K562 (cell line): ENCODE measurements at regions not wholly inside any gene's neighbourhood (a gene's known extent, or its start where the extent isn't known, plus 50 kb on each side); places are given as distances from the start of the nearest gene placed in this dataset.

Experiments
- ATAC-seq: fragments of 200-7000 bp; cut with Tn5 transposase; 3 replicates; pipeline ENCODE4 v1.9.1; 2020; ENCODE audit warnings: moderate library complexity
- BruUV-seq: library from RNA; stranded (reverse); fragments of 400-500 nt; replicated peaks from 2 replicates; lab custom pipeline; 2021; lab: Mats Ljungman, UMichigan
- CTCF ChIA-PET: fragments of 300-600 bp; formaldehyde crosslinking; extraction: SDS; loops from one replicate; lab custom pipeline; 2021; ENCODE audit warnings: low intra/inter-chr PET ratio; lab: Yijun Ruan, JAX
- POLR2A ChIA-PET: fragments of 300-600, 350-650 bp; sonication (Branson Sonifier 250); formaldehyde crosslinking; extraction: SDS; loops from one replicate; lab custom pipeline; 2021; ENCODE audit warnings: antibody characterized with exemption, inconsistent platforms; lab: Yijun Ruan, JAX
- DNase-seq, 4 experiments: peaks; one replicate each; pipeline versions ENCODE4 v3.0.0 to v3.0.0-alpha.2; 2011 to 2018; ENCODE audit warnings: low spot score in 3 of 4, mixed read lengths in 3 of 4; ENCODE audit errors: extremely low read depth in 1 of 4
- FAIRE-seq: peaks from 2 replicates; lab custom pipeline; 2011; peaks lifted over from hg19 to GRCh38; lab: Jason Lieb, UNC
- H2AFZ ChIP-seq: 2 replicates; pipeline ENCODE4 v1.6.0; 2011; ENCODE audit warnings: low read depth, low read length, control low read depth, inconsistent platforms
- H3K27ac ChIP-seq: fragments of 200-600 bp; 3 replicates; pipeline ENCODE4 v1.8.0; 2011; ENCODE audit warnings: low read depth, mild to moderate bottlenecking, control low read depth, inconsistent platforms, low read length, moderate library complexity, mixed read lengths; ENCODE audit errors: extremely low read depth
- H3K27me3 ChIP-seq, 2 experiments: fragments of 300-600 bp in 1 of 2; 2 replicates in 1 of 2; 3 replicates in 1 of 2; pipeline versions ENCODE4 v1.6.0 to v1.8.0; 2011; ENCODE audit warnings: inconsistent platforms in 2 of 2, low read length in 2 of 2, mild to moderate bottlenecking in 1 of 2, mixed read lengths in 1 of 2, moderate library complexity in 1 of 2; ENCODE audit not compliant: control insufficient read depth in 2 of 2, insufficient read depth in 2 of 2
- H3K36me3 ChIP-seq: fragments of 300-600 bp; 3 replicates; pipeline ENCODE4 v1.8.0; 2011; ENCODE audit warnings: mild to moderate bottlenecking, low read length, inconsistent platforms; ENCODE audit not compliant: control insufficient read depth, insufficient read depth
- H3K4me1 ChIP-seq, 2 experiments: fragments of 200-600 bp in 1 of 2; replicated peaks in 1 of 2; 2 replicates in 1 of 2; 3 replicates in 1 of 2; pipeline versions ENCODE4 v1.5.1 to v1.8.0; 2011; ENCODE audit warnings: inconsistent platforms in 2 of 2, low read length in 2 of 2, mild to moderate bottlenecking in 1 of 2, mixed read lengths in 1 of 2, moderate library complexity in 1 of 2; ENCODE audit not compliant: control insufficient read depth in 2 of 2, insufficient read depth in 2 of 2
- H3K4me2 ChIP-seq: 2 replicates; pipeline ENCODE4 v1.6.1; 2011; ENCODE audit warnings: low read length, control low read depth, inconsistent platforms, mixed read lengths; ENCODE audit not compliant: insufficient read depth
- H3K4me3 ChIP-seq: fragments of 200-600 bp; sonication (generic), shearing (Covaris generic); 2 replicates; pipeline ENCODE4 v1.5.1; 2016; ENCODE audit warnings: control low read depth, inconsistent platforms
- H3K79me2 ChIP-seq: fragments of 200-600 bp; 3 replicates; pipeline ENCODE4 v1.8.0; 2011; ENCODE audit warnings: low read length, inconsistent platforms; ENCODE audit not compliant: control insufficient read depth, insufficient read depth
- H3K9ac ChIP-seq, 2 experiments: 2 replicates each; pipeline versions ENCODE4 v1.6.0 to v1.6.1; 2011; ENCODE audit warnings: low read depth in 2 of 2, low read length in 2 of 2, control low read depth in 1 of 2, inconsistent platforms in 1 of 2, mild to moderate bottlenecking in 1 of 2, mixed read lengths in 1 of 2; ENCODE audit not compliant: insufficient read depth in 1 of 2
- H3K9me1 ChIP-seq: one replicate; pipeline ENCODE4 v1.6.0; 2011; ENCODE audit warnings: inconsistent platforms, mild to moderate bottlenecking, low read length, moderate library complexity; ENCODE audit not compliant: control insufficient read depth, insufficient read depth
- H3K9me3 ChIP-seq: replicated peaks from 2 replicates; pipeline ENCODE4 v1.5.1; 2011; ENCODE audit warnings: low read depth, low read length, inconsistent platforms; ENCODE audit not compliant: control insufficient read depth, insufficient read depth
- H4K20me1 ChIP-seq: replicated peaks from 2 replicates; pipeline ENCODE4 v1.6.1; 2011; ENCODE audit warnings: low read length, inconsistent platforms, mixed read lengths; ENCODE audit not compliant: control insufficient read depth, insufficient read depth
- ASH1L ChIP-seq: fragments of 450-650 bp; IDR thresholded peaks from 2 replicates; pipeline ENCODE4 v1.6.1; 2018; ENCODE audit warnings: borderline replicate concordance, mild to moderate bottlenecking, low read depth; ENCODE audit not compliant: partially characterized antibody
- CEBPB ChIP-seq: fragments of 450-650 bp; IDR thresholded peaks from 2 replicates; pipeline ENCODE4 v1.6.1; 2016; ENCODE audit warnings: missing genetic modification characterization, missing compliant biosample characterization
- CEBPG ChIP-seq, 3 experiments: fragments of 200-800 bp in 1 of 3; sonication (Bioruptor generic) in 1 of 3; sonication (generic) in 1 of 3; formaldehyde crosslinking in 1 of 3; IDR thresholded peaks in 2 of 3; conservative IDR thresholded peaks in 1 of 3; 2 replicates each; pipeline versions ENCODE4 v1.6.1 to v1.8.0; 2016 to 2022; ENCODE audit warnings: missing compliant biosample characterization in 2 of 3, missing genetic modification characterization in 2 of 3, mild to moderate bottlenecking in 1 of 3, missing genetic modification reagents in 1 of 3
- ESRRA ChIP-seq: fragments of 450-650 bp; IDR thresholded peaks from 2 replicates; pipeline ENCODE4 v1.6.1; 2014; ENCODE audit warnings: low read depth, mild to moderate bottlenecking, moderate library complexity, borderline replicate concordance
- KDM1A ChIP-seq, 2 experiments: fragments of 450-650 bp; IDR thresholded peaks; 2 replicates each; pipeline ENCODE4 v1.6.1; 2016; ENCODE audit warnings: mild to moderate bottlenecking in 2 of 2
- THRAP3 ChIP-seq: fragments of 450-650 bp; IDR thresholded peaks from 2 replicates; pipeline ENCODE4 v1.6.1; 2016; ENCODE audit warnings: mild to moderate bottlenecking, inconsistent platforms, borderline replicate concordance
- ZC3H11A ChIP-seq: IDR thresholded peaks from 2 replicates; pipeline ENCODE4 v1.6.1; 2012; ENCODE audit warnings: low read depth, low read length, improper control_type of control experiment
- ZEB2 ChIP-seq: fragments of 450-650 bp; IDR thresholded peaks from 2 replicates; pipeline ENCODE4 v1.6.1; 2016
- ZNF79 ChIP-seq: fragments of 250-450 bp; sonication (Bioruptor Pico); IDR thresholded peaks from 2 replicates; pipeline ENCODE4 v1.4.0; 2020; ENCODE audit warnings: low read depth, mild to moderate bottlenecking, moderate library complexity
- WGBS: fragments of 100-300 bp; shearing (Covaris generic); methylation state at CpG from one replicate; pipeline ENCODE4 v1.1.6; 2016; ENCODE audit warnings: low coverage, mixed read lengths; ENCODE audit not compliant: insufficient coverage; ENCODE audit errors: missing lambda C conversion rate; 5-methylcytosine and 5-hydroxymethylcytosine counted together
- in situ Hi-C: fragments of 300-500 bp; cut with MboI; formaldehyde crosslinking; loops from 4 replicates; pipeline ENCODE4 v1.15.0; 2018; ENCODE audit warnings: inconsistent platforms, mixed read lengths
- intact Hi-C: fragments of 100-400 bp; cut with micrococcal nuclease; formaldehyde crosslinking; loops from 2 replicates; pipeline ENCODE4 v1.14.2; 2022
- TF ChIP-seq, protein P1 (sequence below): fragments of 250-450 bp; sonication (Bioruptor Pico); IDR thresholded peaks from 2 replicates; pipeline ENCODE4 v1.5.0; 2021; ENCODE audit warnings: mild to moderate bottlenecking, moderate library complexity

DNA sequence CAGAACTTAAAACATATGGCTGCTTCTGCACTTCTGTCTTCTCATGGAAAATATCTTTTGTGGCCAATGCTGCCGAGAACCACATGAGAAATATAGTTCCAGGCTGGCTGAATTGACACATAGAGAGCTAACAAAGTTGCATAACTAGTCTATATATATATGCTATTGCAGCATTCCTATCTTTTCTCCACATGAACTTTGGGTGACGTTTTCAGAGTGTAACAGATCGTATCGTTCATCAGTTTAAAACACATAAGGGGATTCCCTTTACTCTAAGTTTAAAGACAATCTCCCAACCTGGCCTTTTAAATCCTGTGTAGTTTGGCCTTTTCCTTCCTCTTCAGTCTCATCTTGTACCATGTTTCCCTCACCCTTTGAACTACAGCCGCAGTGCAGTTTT, 394.2 kb upstream of the CBLB start:
- Histone ChIP-seq H3K4me2 (no peak overlapping the region), H2AFZ (peak overlapping the region; percentile 51; the same call in 1 of the 2 replicates), H4K20me1 (no peaks in the 10 kb centered on the region), H3K9ac (no peak overlapping the region), H3K79me2 (no peaks in the 10 kb centered on the region), H3K36me3 (no peaks in the 10 kb centered on the region), H3K9me1 (no peaks in the 10 kb centered on the region), H3K27ac (no peak overlapping the region), H3K4me3 (no peak overlapping the region), H3K9me3 (no peaks in the 10 kb centered on the region), H3K27me3 (no peaks in the 10 kb centered on the region), H3K4me1 (no peaks in the 10 kb centered on the region)
- WGBS, result 15% methylated on average over 5 of the region's 5 CpGs
- FAIRE-seq (no peak), DNase-seq (no peak), ATAC-seq (no peak)
- CTCF ChIA-PET, result no interaction called here
- in situ Hi-C loops (no loop called here), intact Hi-C loops (no loop called here)
- TF ChIP-seq ZC3H11A, result no peak
- 0 out of 2 replicates have a peak, but pooled peaks have one; percentile 18 for TF ChIP-seq CEBPB
- no peak for TF ChIP-seq CEBPG (CRISPR knock-in tag; IDR thresholded peaks at IDR 0.05)
- TF ChIP-seq CEBPG (tag; conservative IDR thresholded peaks at IDR 0.05 in 1 of 2, IDR thresholded peaks at IDR 0.05 in 1 of 2), result 0 out of 4 replicates have a peak, but pooled peaks have one; percentile 10 to 23
- POLR2A ChIA-PET, result no interaction called here
- BruUV-seq, result no TSS peak

DNA sequence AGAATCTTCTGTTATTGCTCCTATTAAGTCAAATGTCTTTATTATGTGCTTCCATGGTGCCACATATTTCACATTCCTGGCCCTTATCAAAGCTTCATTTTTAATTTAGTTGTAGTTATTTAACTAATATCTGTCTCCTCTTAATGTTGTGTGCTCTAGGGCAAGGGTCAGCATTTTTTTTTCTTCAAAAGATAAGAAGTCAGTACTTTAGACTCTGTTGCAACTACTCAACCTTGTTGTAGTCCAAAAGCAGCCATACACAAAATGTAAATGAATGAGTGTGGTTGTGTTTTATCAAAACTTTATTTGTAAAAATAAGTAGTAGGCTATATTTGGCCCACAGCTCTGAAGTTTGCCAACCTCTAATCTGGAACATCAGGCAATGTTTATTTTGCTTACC, 394.7 kb upstream of the CBLB start:
- ChIA-PET POLR2A (no interaction called here), CTCF (no interaction called here)
- H3K9me3 ChIP-seq, result no peaks in the 10 kb centered on the region
- in situ Hi-C loops (no loop called here), intact Hi-C loops (no loop called here)
- H3K36me3 ChIP-seq, result no peaks in the 10 kb centered on the region
- FAIRE-seq, result no peak
- H3K4me3 ChIP-seq, result no peak overlapping the region
- no peak for DNase-seq
- peak overlapping the region; percentile 51; the same call in 1 of the 2 replicates for H2AFZ ChIP-seq
- ATAC-seq, result no peak
- H3K9me1 ChIP-seq, result no peaks in the 10 kb centered on the region
- no peaks in the 10 kb centered on the region for H3K27me3 ChIP-seq
- H4K20me1 ChIP-seq, result no peaks in the 10 kb centered on the region
- no peak overlapping the region for H3K4me2 ChIP-seq
- no TSS peak for BruUV-seq
- no peaks in the 10 kb centered on the region for H3K4me1 ChIP-seq
- H3K79me2 ChIP-seq, result no peaks in the 10 kb centered on the region
- no peak overlapping the region for H3K27ac ChIP-seq
- no peak overlapping the region for H3K9ac ChIP-seq
- TF ChIP-seq, protein P1, sequence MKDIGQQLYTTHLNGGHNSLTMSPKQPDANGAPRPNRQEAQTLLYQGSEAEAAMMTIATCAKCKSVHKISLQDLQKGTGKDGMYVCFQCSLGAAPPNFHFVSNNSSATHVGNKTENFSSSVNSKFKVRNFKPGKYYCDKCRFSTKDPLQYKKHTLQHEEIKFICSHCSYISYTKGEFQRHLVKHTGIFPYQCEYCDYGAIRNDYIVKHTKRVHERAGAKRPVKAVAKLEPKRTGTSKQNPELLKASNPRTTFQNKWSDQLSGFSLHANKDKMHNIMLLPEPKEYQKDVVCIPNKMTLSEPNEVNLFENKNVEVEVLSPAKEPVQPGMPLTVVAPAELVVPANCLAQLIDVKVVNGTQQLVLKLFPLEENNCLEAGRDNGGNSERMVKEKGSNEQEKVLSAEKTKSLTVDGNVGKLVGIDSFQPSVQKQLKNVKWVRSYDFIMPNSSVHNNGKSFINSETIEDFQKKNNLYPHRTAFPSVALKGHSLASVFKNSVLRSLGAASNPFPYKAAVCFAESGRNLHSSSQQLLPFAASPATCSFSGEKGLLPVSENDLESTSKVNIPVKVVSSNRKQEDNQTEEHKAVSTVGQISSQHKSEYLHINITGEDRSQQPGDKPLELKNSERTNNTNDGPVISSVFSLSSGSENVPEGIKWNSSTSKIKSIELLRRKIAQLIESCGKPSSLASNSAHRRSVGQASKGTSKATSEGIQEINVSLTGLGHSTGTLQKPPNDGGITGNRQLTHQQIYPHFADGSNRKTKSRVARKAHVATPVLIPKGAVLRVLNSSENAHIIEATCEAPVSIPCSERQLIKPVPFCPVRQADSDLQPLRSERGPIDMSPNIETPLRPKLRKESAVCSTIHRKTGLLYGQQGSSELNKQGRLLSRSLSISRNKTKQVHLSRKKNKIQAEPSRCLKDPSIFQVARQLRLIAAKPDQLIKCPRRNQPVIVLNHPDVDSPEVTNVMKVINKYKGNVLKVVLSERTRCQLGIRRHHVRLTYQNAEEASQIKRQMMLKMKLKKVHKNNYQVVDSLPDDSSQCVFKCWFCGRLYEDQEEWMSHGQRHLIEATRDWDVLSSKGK (CRISPR knock-in tag), result no peak
- TF ChIP-seq ZEB2 (no peak), ASH1L (no peak), ESRRA (no peak), THRAP3 (no peak), KDM1A (IDR thresholded peaks at IDR 0.05) (no peak), ZNF79 (CRISPR knock-in tag) (no peak)
